GM21786 (cell line): ENCODE measurements at regions not wholly inside any gene's neighbourhood (a gene's known extent, or its start where the extent isn't known, plus 50 kb on each side); places are given as distances from the start of the nearest gene placed in this dataset.
"Not testable (repeated sequence)": the region's sequence is repeated elsewhere in the genome, so short reads cannot be mapped to it uniquely, and the experiment has no call there.

ENCODE experiments used
- ATAC-seq: cut with Tn5 transposase; IDR thresholded peaks from one replicate; pipeline ENCODE4 v1.9.1; 2021; ENCODE audit not compliant: unreplicated experiment

DNA sequence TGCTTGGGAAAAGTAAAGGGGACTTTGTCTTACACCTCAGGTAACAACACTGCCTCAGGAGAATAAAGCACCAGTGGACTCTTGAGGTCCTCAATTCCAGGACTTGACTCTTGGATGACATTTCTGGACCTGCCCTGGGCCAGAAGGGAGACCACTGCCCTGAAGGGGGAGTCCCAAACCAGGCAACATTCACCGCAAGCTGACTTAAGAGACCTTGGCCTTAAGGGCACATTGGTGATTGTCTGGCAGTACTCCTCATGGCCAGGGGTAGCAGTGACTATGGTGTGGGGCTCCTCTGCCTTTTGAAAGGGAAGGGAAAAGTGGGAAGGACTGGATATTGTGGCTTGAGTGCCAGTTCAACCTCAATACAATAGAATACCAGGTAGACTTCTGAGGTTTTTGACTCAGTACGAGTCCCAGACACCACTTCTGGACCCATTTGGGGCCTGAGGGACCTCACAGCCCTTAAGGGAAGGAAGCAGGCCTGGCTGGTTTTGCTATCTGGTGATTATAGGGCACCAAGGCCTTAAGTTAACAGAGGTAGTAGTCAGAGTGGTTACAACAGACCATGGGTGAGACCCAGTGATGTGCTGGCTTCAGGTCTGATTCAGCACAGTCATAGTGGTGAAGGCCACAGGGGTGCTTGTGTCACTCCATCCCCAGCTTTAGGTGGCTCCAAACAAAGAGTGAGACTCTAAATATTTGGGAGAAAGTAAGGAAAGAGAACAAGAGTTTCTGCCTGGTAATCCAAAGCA lies 121.2 kb upstream of the TET2 start:
- no peak for ATAC-seq

DNA sequence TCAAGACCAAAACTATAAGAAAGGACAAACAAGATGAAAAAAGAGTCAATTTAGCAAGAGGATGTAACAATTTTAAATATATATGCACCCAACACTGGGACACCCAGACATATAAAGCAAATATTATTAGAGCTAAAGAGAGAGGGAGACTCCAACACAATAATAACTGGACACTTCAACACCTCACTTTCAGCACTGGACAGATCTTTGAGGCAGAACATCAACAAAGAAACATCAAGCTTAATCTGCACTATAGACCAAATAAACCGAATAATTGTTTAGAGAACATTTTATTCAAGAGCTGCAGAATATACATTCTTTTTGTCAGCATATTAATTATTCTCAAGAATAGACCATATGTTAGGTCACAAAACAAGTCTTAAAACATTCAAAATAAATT lies 109.7 kb upstream of the TET2 start:
- no peak for ATAC-seq

DNA sequence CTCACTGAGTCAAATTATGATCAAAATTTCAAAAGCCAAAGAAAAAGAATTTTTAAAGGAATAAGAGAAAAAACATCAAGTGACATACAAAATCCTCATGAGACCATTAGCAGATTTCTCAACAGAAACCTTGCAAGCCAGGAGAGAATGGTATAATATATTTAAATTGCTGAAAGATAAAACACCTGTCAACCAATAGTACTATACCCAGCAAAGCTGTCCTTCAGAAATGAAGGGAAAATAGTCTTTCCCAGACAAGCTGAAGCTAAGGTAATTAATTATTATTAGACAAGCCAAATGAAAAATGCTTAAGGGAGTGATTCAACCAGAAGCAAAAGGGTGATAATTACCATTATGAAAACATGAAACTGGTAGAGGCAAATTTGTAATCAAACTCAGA lies 104.2 kb upstream of the TET2 start:
- ATAC-seq, result no peak

DNA sequence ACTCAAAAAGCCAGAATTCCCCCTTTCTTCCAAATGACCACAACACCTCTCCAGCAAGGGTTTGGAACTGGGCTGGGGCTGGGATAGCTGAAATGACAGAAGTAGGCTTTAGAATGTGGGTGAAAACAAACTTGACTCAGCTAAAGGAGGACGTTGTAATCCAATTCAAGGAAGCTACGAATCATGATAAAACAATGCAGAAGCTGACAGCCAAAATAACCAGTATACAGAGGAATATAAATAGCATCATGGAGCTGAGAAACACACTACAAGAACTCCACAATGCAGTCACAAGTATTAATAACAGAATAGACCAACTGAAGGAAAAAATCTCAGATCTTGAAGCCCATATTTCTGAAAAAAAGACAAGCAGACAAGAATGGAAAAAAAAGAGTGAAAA lies 95.8 kb upstream of the TET2 start:
- ATAC-seq, result no peak

DNA sequence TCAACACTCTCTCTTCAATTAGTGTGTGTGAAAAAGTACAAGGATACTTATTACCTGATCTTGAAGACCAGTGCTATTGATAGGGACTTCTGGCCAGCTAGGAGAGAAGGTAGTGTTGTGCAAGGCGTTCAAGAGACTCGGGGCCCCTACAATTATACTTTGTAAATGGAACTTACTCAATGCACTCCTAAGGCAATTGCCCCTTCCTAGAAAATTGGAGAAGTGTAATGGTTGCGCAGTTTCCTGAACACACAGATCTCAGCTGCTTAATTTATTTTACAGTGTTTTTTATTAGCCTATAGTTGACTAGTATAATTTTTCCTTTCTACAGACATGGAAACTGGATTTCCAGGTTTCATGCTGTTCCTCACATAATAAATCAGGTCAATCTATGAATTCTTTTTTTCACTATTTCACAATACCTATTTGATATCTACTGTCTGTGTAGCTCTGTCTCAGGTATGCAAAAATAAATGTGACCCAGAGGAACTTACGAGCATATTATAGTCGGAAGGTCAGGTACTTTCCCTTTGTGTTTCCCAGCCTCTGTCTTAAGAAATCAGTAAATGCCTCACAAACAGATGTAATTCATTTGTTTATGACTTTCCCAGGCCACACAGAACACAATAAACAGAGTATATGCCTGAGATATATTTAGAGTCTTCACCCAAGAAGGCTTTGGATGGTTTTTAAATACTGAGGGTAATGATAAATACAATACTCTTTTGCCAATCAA lies 89.1 kb upstream of the TET2 start:
- no peak for ATAC-seq

DNA sequence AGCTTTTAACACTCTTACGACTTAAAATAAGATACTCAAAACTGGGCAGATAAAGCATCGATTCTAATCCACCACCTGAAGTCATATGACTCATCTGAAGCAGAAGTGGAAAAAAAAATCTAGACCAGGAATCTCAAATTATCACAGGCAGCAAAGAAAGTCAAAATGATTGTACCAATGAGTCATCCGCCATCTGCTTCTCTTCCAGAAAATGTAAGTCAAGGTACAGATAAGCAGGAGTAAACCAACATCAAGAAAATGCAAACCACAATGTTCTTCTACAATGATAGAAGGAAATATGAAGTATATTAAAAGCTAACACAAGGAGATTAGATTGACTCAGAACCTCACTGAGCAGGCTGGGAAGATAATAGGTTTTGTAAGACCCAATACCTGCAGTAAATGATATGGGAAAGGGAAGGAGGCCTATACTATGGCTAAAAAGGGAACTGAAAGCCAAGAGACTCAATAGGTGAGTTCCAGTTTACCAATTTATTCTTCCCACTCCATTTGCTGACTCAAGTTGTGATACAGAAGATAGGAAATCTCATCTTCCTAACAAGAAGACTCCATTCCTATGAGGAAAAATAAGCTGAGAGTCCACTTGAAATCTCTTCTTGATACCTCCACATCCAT lies 88.4 kb upstream of the TET2 start:
- no peak for ATAC-seq

DNA sequence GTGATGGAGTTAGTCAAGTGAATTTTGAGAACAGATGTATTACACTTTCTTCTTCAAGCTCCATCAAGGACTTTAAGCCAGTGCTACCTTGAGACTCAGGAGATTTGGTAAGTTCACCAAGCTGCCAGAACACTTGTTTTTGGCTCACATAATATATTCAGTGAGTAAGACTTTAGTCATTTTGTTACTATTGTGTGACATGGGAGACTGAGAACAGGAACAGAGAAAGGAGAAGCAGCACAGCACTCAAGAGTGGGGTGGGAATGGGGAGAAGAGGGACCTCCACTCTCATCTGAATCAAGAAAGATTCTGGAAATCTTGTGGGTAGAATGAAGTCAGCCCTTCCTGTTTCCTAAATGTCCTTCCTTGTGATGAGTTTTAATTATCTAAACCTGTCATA lies 87.3 kb upstream of the TET2 start:
- ATAC-seq, result peak; percentile 29

DNA sequence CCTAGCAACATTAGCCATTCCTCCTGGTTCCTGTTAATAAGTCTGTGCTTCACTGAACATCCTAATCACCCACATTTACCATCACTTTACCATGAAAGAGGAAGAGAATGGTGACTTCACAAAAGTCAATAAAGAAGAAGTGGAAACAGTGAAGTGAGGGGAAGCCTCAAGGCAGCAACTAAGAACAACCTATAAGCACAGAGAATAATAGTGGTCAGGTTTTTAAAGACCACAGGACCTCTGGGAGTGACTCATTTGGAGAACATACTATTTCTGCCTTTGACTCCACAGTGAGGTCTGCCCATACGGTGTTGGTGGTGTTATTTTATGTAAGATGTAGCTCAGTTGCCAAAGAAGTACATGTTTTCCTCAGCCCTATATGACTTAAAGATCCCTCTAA lies 86.0 kb upstream of the TET2 start:
- peak; percentile 87 for ATAC-seq

DNA sequence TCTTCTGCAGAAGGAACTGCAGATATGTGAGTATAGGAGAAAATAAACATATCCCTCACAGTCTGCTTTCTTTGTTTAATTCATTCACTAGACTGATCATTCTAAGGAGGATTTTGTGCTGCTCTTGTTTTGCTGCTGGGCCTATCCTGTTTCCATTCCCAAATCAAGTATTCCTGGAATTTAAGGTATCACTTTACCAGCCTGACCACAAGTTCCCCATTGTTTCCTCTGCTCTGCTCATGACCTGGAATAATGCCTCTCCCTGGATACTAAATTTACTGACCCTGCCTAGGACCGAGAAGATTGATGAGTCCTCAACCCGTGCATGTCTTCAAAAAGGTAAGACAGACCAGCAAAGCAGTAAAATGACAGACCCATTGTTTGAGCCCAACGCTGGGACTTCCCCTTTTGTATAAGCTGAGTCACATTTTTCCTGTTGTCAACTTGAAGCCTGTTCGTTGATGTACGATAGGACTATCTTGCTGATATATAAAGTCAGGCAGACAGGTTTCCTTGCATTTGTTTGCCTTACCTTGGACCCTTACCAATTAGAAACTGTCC lies 85.5 kb upstream of the TET2 start:
- ATAC-seq, result peak; percentile 27

DNA sequence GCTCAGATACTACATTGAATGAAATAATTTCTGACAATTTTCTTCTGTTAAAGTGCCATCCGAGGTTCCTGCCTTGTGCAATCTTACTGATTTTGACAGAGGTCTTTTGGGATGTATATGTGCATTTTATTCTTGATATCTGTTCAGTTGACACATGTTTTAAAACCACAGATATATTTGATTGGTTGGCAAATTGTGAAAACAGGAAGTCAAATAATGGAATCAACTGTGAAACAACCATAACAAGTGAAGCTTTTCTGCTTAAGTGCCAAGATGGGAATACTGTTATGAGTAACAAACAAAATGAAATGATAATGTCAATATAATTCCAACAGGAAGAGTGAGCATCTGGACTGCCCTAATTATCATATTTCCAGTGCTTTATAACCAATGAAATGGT lies 84.9 kb upstream of the TET2 start:
- no peak for ATAC-seq

DNA sequence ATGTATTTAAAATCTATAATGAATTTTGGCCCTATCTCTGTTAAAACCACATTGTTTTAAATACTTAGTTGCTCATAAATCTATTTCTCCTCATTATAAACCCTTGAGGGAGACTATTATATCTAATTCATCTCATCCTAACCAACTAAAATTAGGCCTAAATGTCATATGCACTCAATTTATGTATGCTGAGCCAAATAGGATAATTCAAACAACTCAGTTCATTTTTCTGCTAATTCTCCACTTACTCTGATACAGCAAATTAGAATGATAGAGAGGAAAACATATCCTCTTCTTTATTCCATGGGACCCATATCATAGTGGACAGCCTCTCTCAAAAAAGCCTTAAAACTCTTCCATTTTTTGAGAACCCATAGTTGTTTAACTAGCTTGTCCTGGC lies 80.3 kb upstream of the TET2 start:
- no peak for ATAC-seq

DNA sequence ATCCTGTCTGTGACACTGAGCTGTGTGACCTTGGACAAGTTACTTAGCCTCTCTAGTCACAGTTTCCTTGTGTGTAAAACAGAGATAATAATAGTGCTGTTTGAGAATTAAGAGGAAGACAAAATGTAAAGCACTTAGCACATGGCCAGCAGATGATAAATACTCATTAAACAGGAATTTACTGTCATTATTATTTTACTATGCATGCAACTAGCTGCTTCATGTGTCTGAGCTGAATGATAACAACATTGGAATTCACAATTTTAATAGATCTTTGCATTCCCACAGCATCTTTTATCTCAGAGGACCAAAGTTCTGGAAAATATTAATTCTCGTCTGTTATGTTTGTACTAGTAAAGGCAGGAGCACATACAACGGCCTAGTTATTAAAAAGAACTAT lies 79.2 kb upstream of the TET2 start:
- ATAC-seq, result no peak

DNA sequence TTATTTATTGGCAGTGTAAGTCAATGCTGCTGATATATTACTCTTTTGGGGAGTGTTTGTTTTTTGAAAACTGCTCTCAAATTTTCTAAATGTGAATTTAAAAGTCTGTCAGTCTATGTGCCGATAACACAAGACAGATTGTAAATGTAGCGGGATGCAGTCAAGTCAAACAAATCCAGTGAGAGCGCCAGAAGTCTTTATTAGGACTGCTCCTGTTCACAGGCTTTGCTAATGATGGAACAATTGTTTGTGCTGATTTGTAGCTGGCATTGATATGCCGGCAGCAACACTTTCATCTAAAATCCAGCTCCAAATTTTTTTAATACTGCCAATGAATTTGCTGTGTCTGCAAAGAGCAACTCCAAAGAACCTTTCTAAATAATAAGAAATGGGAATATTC lies 78.7 kb upstream of the TET2 start:
- no peak for ATAC-seq

DNA sequence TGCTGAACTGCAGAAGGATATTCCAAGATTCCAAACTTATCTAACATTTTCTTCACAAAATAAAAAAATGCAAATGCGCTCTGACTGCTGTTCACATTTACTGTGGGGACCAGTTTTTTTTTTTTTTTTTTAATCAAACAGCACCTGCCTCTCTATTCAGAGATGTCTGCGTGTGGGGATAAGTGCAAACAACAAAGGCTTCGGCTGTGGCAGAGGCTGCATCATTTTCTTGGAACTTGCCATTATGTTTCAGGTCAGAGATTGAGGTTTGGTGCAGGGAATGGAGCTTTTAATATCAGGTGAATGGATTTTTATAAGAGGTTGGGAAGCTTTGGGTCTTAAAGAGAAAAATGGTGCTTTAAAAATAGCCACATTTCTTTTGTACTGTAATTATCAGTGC lies 78.2 kb upstream of the TET2 start:
- ATAC-seq, result no peak

DNA sequence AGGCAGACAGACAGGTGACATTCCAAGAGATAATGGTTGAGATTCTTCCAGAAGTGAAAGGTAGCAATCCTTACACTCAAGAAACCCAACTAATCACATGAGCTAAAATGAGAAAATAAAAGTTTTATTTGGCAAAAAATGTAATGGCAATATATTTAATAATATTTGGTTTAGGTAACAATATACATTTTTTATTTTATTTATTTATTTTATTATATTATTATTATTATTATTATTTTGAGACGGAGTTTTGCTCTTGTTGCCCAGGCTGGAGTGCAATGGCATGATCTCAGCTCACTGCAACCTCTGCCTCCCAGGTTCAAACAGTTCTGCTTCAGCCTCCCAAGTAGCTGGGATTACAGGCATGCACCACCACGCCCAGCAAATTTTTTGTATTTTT lies 74.6 kb upstream of the TET2 start:
- not testable (repeated sequence) for ATAC-seq

DNA sequence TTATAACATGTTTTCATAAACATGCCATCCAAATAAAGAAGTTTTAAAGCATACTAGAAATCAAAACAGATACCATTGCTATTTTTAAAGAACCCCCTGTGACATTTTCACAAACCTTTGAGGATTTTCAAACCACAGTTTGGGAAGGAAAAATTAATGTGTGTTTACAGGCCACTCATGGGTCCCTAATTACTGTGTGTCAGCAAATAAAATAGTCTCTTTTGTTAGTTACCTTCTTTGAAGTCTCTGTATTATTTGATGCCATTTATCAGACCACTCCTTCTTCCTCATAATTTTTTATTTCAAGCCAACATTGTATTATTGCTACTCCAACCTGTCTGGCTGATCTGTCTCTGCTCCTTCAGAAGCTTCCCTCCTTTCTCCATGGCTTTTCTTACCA lies 72.6 kb upstream of the TET2 start:
- no peak for ATAC-seq

DNA sequence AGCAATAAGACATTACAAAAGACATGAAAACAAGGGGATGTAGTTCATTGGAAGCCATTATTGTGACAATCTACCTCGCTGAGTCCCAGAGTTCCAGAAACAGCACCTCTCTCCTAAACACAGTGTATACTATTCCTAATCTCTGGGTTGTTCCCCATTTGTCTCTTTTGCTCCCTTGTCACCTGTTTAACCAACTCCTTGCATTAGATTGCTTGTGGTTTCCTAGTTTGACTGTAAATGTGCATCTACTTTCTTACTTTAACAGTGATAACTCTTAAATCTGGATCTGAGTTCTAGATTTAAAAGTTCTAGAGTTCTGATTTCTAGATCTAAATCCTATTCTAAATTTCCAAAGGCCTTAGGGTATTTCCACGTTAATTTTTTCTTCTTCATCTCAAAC lies 71.6 kb upstream of the TET2 start:
- ATAC-seq, result no peak

DNA sequence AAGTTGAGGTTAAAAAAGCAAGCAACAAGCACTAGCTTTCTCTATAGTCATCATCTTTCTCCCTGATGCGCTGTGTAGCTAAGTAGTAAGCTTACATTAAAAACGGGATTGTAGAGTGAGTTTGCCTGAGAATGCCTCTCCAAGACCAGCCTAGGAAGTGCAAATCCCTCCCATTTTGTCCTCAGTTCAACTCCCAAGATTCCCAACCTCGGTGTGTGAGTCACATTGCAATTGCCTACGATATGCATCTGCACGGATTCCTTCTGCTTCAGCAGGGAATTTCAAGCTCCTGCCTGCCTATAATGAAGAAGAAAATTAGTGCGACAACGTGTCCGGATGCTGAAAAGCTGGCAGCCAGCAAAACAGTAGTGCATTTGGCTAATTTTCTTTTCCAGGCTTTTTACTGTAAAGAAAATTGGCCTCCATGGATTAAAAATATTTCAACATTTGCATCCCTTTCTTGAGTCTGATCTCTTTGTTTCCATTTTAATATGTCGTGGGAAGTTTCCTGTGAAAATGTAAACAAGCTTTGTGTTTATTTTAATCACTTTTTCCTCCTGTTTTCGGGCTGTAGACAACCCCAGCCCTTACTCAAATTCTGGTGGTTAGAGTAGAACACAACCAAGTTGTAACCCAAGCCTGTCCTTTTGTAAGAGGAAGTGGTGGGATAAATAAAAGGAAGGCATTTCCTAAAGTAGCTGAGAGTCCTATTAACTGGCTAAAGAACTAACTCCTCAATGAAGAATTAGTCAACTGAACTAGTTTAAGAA lies 58.4 kb upstream of the TET2 start:
- no peak for ATAC-seq

DNA sequence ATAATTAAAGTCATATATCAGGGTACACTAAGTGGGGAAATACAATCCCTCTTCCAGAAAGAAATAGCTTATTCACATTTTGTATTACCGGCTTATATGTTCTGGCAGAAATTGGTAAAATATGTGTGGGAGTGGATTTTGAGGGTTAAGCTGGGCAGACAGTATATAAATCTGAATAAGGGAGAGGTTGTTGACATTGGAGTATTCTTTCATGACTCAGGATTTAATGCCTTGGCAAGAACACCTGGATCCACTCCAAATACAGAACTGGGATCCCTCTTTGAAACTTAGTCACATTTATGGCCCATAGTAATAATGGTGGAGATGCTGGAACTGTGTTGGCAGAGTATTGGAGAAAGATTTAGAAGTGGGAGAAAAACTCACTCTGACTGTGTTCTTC lies 54.3 kb upstream of the TET2 start:
- ATAC-seq, result no peak

DNA sequence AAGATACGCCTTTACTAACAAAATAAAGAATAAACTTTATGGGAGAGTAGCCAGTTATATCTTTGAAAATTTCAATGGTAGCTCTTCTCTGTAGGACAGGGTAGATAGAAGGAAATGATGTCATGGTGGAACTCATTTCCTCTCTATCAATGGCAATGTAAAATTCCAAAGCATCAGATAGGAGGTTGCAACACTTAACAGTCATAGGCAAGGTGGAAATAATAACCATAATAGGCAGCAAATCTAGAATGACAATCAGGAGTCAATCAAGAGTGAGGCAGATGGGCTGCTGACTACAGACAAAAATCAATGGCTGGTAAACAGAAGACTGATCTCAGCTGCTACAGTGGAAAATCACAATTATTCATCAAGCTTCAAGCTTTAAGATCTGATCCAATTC lies 53.9 kb upstream of the TET2 start:
- no peak for ATAC-seq

DNA sequence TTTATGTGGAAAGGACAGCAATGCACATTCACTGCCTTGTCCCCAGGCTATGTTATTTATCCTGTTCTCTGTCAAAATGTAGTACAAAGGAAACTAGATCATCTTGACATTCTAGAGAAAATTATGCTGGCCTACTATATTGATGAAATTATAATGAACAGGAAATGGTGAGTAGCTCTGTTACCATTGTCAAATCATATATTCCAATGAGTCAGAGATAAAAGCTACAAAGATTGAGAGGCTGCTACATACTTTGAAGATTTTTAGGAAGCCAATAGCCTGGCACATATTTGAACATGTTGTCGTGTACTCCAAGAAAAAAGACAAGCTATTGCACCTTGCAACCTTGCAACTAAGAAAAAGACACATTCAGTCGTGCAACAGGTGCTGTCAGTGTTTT lies 52.7 kb upstream of the TET2 start:
- ATAC-seq, result no peak
